RCC 7860 (cell line): ENCODE measurements at regions not wholly inside any gene's neighbourhood (a gene's known extent, or its start where the extent isn't known, plus 50 kb on each side); places are given as distances from the start of the nearest gene placed in this dataset.

Source experiments
- DNase-seq: peaks from one replicate; pipeline ENCODE4 v3.0.0-alpha.2; 2015; ENCODE audit warnings: low spot score
- FAIRE-seq: peaks from 2 replicates; lab custom pipeline; 2012; peaks lifted over from hg19 to GRCh38; lab: Jason Lieb, UNC

- no peak for FAIRE-seq
- no peak for DNase-seq
These were observed 1093.2 kb upstream of the EEF2KMT start for GRCh38 chr16:6190776-6191175.

GRCh38 chr16:6189216-6189615 lies 1091.6 kb upstream of the EEF2KMT start:
- FAIRE-seq (no peak), DNase-seq (no peak)

GRCh38 chr16:6177616-6178180 lies 1080.1 kb upstream of the EEF2KMT start:
- no peak for FAIRE-seq
- no peak for DNase-seq

- no peak for DNase-seq
- no peak for FAIRE-seq
These were observed 1072.4 kb upstream of the EEF2KMT start for GRCh38 chr16:6170022-6170421.

- peak; percentile 32 for FAIRE-seq
These were observed 1067.9 kb upstream of the EEF2KMT start for GRCh38 chr16:6165330-6165979.

GRCh38 chr16:6160871-6161270 lies 1063.3 kb upstream of the EEF2KMT start:
- DNase-seq, result peak; percentile 73
- peak; percentile 82 for FAIRE-seq

More at GRCh38 chr16:6165330-6165979, 1067.9 kb upstream of the EEF2KMT start:
- peak; percentile 35 for DNase-seq

- peak; percentile 75 for DNase-seq
- peak; percentile 88 for FAIRE-seq
These were observed 1062.7 kb upstream of the EEF2KMT start for GRCh38 chr16:6160303-6160702.

- FAIRE-seq (no peak), DNase-seq (no peak)
These were observed 1060.2 kb upstream of the EEF2KMT start for GRCh38 chr16:6157806-6158205.

GRCh38 chr16:6155271-6155670 lies 1057.7 kb upstream of the EEF2KMT start:
- FAIRE-seq (no peak), DNase-seq (no peak)

GRCh38 chr16:6153901-6154300 lies 1056.3 kb upstream of the EEF2KMT start:
- DNase-seq, result no peak
- FAIRE-seq, result no peak

- DNase-seq, result no peak
- FAIRE-seq, result no peak
These were observed 1051.4 kb upstream of the EEF2KMT start for GRCh38 chr16:6149031-6149430.

- FAIRE-seq (no peak), DNase-seq (no peak)
These were observed 1050.8 kb upstream of the EEF2KMT start for GRCh38 chr16:6148361-6148760.

- no peak for DNase-seq
- no peak for FAIRE-seq
These were observed 1049.4 kb upstream of the EEF2KMT start for GRCh38 chr16:6146874-6147425.

GRCh38 chr16:6146356-6146755 lies 1048.8 kb upstream of the EEF2KMT start:
- DNase-seq (no peak), FAIRE-seq (no peak)

GRCh38 chr16:6144463-6144862 lies 1046.9 kb upstream of the EEF2KMT start:
- no peak for FAIRE-seq
- DNase-seq, result no peak

GRCh38 chr16:6143020-6143419 lies 1045.4 kb upstream of the EEF2KMT start:
- DNase-seq (no peak), FAIRE-seq (no peak)

GRCh38 chr16:6133009-6133557 lies 1035.5 kb upstream of the EEF2KMT start:
- DNase-seq (no peak), FAIRE-seq (no peak)

- FAIRE-seq (no peak), DNase-seq (no peak)
These were observed 1034.5 kb upstream of the EEF2KMT start for GRCh38 chr16:6132121-6132520.

GRCh38 chr16:6131526-6132050 lies 1034.0 kb upstream of the EEF2KMT start:
- no peak for FAIRE-seq

GRCh38 chr16:6125483-6126259 lies 1028.1 kb upstream of the EEF2KMT start:
- FAIRE-seq, result peak; percentile 63
- peak; percentile 71 for DNase-seq

More at GRCh38 chr16:6131526-6132050, 1034.0 kb upstream of the EEF2KMT start:
- peak; percentile 24 for DNase-seq

GRCh38 chr16:6124136-6124535 lies 1026.5 kb upstream of the EEF2KMT start:
- FAIRE-seq (no peak), DNase-seq (no peak)
